Stimulated activated CD8-positive, alpha-beta memory T cell treated with anti-CD3 and anti-CD28 coated beads, Interleukin-15, amount 100 ng/mL, for 1 hour (primary cell): ENCODE measurements at regions not wholly inside any gene's neighbourhood (a gene's known extent, or its start where the extent isn't known, plus 50 kb on each side); places are given as distances from the start of the nearest gene placed in this dataset.
"Not testable (repeated sequence)": the region's sequence is repeated elsewhere in the genome, so short reads cannot be mapped to it uniquely, and the experiment has no call there.

Source experiments
- DNase-seq: peaks from one replicate; pipeline ENCODE4 v3.0.0-alpha.2; 2020; ENCODE audit warnings: low read depth

- DNase-seq = no peak
Observed at GRCh38 chr2:180291552-180292421, 284.7 kb upstream of the CWC22 start.

DNA sequence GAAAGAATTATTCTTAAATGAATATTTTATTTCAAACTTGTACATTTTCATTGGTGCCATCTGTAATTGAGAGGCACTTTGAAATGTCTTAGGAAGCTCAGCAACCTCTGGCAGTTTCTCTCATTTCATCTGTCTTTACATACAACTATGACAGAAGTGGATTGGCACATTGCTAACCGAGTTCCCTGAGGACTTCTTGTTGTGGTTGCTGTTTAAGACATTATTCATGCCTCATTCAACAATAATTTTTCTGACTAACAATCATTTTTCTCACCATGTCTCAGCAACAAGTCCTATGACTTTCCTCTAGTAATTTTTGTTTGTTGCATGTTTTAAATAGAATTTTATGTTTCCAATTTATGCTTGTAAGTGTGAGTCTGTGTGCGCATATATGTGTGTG, 284.0 kb upstream of the CWC22 start:
- DNase-seq = no peak

DNA sequence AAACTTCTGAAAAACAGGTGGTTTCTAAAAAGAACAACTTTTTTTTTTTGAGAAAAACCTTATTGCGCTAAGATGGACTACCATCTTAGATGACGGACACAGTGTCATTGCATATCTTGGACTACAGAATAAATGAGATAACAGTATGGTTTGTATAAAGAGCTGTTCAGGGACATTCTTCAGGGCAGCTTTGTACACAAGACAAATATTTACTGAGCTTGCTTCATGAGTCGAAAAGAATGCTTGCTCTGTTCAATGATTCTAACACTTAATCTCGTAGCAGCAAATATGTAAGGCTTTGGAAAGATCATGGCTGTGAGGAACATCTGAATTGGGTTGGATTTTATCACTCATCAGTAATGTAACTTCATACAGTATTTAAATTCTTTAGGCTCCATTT, 282.5 kb upstream of the CWC22 start:
- no peak for DNase-seq

DNA sequence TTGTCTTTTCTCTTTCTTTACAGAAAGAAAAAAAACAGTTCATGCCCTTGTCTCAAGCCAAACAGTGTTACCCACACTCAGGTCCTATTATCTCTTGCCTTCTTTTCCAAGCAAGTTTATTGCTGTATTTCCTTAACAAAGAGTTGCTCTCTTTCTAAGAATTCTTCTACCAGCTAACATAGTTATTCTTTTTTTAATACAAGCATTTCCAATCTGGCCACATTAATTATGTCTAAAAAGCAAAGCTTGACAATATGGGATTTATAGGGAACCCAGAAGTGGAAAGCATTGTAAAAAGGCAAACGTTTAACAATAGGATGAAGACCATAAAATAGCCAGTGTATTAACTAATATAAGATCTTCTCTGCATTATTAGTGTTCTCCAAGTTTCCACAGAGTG, 272.5 kb upstream of the CWC22 start:
- DNase-seq = no peak

DNA sequence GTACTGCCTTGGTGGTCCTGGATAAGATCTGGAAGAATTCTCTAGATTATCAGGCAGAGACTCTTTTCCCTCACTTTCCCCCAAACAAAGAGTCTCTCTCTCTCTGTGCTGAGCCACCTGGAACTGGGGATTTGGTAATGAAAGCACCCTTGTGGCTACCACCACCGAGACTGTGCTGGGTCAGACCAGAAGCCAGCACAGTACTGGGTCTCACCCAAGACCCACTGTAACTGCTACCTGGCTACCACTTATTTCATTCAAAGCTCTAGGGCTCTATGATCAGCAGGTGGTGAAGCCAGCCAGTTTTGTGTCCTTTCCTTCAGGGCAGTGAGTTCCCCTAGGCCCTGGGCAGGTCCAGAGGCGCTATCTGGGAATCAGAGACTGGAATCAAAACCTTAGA, 269.6 kb upstream of the CWC22 start:
- DNase-seq = no peak

DNA sequence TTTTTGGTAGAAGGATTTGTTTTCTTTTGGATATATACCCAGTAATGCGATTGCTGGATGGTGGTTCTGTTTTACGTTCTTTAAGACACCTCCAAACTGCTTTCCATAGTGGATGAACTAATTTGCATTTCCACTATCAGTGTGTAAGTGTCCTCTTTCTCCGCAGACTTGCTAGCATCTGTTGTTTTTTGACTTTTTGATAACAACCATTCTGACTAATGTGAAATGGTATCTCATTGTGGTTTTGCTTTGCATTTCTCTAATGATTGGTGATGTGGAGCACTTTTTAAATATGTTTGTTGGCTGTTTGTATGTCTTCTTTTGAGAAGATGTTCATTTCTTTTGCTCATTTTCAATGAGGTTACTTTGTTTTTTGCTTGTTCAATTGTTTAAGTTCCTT, 260.9 kb upstream of the CWC22 start:
- DNase-seq = no peak

- DNase-seq = no peak
Observed at GRCh38 chr2:180261976-180262375, 254.9 kb upstream of the CWC22 start.

GRCh38 chr2:180258579-180258978, 251.5 kb upstream of the CWC22 start:
- no peak for DNase-seq

- no peak for DNase-seq
Observed at GRCh38 chr2:180258041-180258537, 251.0 kb upstream of the CWC22 start.

DNA sequence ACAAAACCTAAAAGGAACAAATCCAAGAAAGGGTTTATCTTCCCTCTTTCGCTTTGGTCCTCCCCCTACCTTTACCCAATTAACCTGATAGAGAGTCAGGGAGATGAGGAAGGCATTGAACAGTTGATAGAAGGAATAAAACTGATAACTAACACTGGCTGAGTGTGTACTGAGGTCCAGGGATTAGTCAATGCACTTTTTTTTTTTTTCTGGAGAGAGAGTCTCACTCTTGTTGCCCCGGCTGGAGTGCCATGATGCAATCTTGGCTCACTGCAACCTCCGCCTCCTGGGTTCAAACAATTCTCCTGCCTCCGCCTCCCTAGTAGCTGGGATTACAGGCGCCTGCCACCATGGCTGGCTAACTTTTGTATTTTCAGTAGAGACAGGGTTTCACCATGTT, 250.2 kb upstream of the CWC22 start:
- DNase-seq = no peak

DNA sequence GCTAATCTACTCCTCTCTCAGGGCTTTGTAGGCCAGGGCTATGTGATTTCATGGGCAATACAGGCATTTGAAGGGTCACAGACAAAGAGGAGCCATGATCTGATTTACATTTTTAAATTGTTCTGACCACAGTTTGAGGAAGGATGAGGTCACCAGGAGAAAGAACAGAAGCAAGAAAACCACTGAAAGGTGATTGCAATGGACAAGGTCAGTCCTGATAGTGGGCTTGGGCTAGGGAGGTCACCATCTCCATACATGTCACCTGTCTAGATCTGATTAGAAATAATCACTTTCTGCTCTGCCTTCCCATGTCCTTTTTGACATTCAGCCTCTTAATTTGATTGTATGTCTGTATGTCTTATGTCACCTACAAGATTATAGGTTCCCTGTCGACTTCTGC, 248.9 kb upstream of the CWC22 start:
- no peak for DNase-seq

GRCh38 chr2:180254872-180255271, 247.8 kb upstream of the CWC22 start:
- DNase-seq = no peak

DNA sequence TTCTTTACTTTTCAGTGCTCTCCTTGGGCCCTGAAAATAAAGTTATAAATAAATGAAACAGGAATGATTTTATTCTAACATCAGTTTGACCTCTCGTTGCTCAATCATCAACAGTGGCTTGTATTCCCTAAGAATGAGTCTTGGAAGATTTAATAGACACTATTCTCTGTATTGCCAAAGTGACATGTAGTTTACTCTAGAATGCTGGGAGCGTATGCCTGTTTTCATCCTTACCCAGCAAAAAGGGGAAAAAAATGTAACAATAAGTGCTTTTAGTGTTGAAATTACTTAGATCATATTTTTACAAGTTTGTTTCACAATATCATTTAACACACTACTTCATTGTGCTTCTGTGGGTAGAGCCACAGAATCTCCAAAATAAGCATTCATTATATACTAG, 240.6 kb upstream of the CWC22 start:
- no peak for DNase-seq

- DNase-seq = no peak
Observed at GRCh38 chr2:180246268-180246667, 239.2 kb upstream of the CWC22 start.

DNA sequence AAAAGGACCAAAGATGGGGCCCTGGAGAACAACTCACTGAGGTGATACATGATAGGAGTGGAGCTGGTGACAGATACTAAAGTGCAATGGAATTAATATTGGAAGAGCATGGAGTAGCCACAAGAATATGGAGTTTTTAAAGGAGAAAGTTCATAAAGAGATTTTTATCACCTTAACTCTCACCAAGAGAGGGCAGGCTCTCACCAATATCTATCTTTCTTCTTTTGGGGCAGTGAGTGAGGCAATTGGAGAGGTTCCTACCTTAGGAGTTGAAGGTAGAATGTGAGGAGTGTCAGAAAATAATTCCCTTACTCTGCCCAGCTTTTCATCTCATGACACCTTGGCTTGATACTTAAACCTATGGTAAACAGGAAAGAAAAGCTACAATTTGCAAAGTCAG, 233.7 kb upstream of the CWC22 start:
- no peak for DNase-seq

DNA sequence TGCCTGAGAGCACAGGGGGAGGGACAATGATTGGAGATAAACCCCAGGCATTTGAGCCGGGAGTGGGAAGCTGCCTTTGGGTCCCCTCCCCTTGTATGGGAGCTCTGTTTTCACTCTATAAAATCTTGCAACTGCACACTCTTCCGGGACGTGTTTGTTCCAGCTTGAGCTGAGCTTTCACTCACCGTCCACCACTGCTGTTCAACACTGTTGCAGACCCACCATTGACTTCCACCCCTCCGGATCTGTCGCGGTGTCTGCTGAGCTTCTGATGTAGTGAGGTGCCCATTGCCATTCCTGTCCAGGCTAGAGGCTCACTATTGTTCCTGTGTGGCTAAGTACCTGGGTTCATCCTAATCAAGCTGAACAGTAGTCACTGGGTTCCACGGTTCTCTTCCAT, 231.6 kb upstream of the CWC22 start:
- no peak for DNase-seq

DNA sequence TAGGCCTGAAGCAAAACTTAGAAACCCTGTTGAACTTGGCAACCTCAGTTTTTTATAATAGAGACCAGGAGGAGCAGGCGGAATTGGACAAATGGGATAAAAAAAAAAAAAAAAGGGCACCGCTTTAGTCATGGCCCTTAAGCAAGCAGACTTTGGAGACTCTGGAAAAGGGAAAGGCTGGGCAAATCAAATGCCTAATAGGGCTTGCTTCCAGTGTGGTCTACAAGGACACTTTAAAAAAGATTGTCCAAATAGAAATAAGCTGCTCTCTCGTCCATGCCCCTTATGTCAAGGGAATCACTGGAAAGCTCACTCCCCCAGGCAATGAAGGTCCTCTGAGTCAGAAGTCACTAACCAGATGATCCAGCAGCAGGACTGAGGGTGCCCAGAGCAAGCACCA, 229.0 kb upstream of the CWC22 start:
- DNase-seq = not testable (repeated sequence)

DNA sequence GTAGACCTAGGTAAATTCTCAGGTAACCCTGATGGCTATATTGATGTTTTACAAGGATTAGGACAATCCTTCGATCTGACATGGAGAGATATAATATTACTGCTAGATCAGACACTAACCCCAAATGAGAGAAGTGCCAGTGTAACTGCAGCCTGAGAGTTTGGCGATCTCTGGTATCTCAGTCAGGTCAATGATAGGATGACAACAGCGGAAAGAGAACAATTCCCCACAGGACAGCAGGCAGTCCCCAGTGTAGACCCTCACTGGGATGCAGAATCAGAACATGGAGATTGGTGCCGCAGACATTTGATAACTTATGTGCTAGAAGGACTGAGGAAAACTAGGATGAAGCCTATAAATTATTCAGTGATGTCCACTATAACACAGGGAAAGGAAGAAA, 228.4 kb upstream of the CWC22 start:
- DNase-seq = not testable (repeated sequence)

DNA sequence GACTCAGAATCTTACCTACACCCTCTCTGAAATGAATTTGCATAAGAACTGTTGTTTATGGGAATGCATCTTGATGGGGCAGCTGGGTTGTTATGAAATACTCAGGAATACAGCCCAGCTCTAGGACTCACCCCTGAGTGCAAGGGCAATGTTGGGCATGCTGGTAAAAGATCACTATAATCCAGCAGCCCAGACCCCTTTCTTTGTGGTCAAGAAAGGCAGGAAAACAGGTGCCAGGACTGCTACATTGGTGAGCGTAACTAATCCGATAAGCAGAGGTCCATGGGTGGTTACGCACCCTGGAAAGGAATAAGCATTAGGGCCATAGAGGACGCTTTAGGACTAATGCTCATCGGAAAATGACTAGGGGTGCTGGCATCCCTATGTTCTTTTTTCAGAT, 227.9 kb upstream of the CWC22 start:
- not testable (repeated sequence) for DNase-seq

GRCh38 chr2:180231015-180231414, 223.9 kb upstream of the CWC22 start:
- DNase-seq = no peak

GRCh38 chr2:180227461-180227860, 220.4 kb upstream of the CWC22 start:
- DNase-seq = no peak

- DNase-seq = no peak
Observed at GRCh38 chr2:180225118-180225517, 218.0 kb upstream of the CWC22 start.

DNA sequence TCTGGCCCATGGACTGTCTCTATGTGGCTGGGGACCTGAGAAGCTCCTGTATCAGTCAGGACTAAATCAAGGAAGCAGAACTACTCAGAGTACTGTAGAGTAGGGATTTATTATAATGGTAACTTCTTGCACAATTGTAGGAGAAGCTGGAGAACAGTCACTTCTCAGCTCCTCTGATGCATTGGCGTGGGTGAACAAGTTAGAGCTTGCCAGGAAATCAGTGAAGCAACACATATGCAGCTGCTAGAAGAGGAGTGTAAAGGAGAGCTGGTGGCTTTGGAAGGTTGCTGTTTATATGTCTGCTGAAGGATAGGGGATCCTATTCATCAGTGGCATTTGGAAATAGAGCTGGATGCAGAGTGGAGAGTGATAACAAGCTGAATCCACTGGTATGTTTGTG, 215.5 kb upstream of the CWC22 start:
- DNase-seq = no peak

DNA sequence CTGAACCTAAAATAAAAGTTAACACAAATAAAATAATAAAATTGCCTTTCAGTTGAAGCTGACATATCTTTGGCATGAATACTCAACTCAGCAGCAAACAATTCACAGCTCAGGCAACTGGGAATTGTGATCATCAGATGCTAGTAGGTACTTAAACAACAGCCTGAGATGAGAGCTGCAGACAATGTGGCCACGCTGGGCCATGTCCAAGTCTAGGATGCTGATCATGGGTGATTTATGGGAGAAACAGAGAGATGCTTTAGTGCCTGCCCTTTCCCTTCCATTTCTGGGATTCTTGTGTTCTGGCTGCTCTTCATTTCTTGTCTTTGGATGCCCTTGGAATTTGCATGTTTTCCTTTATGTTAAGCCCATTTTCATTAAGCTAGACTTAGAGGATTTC, 212.4 kb upstream of the CWC22 start:
- no peak for DNase-seq
